ENCODE measurements at regions not wholly inside any gene's neighbourhood (a gene's known extent, or its start where the extent isn't known, plus 50 kb on each side); places are given as distances from the start of the nearest gene placed in this dataset.

GRCh38 chr18:61157451-61157850, 175.8 kb upstream of the CDH20 start:
- no peaks in the 10 kb centered on the region for H3K36me3 Mint-ChIP-seq (ENCODE audit: low read depth, unreplicated experiment)

DNA sequence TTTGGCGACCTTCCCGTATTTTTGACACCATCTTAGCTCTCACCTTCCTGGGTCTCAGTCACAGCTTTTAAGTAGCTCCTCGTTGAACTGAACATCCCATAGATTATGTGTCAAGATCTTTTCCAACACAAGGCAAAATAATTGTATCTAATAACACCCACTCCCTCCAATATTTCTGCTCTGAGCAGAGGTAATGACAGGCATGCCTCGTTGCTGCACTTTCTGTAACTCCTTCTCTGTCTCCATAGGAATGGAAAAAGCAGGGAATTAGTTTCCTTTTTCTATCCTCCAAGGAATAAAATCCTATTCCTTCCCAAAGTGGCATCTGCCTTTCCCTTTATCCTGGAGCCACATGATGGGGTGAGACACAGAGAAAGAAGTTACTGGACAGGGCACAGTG, 174.0 kb upstream of the CDH20 start:
- Mint-ChIP-seq H3K9me3 (ENCODE audit: unreplicated experiment) (no peaks in the 10 kb centered on the region), H3K27ac (ENCODE audit: unreplicated experiment) (no peak overlapping the region), H3K4me3 (ENCODE audit: unreplicated experiment) (no peak overlapping the region), H3K36me3 (ENCODE audit: low read depth, unreplicated experiment) (no peaks in the 10 kb centered on the region), H3K27me3 (ENCODE audit: unreplicated experiment) (peaks cover 1% of the 10 kb centered on the region), H3K4me1 (ENCODE audit: unreplicated experiment) (peaks cover 35% of the 10 kb centered on the region)
- TF ChIP-seq CTCF (IDR thresholded peaks at IDR 0.05; ENCODE audit: unreplicated experiment), result no peak
- DNase-seq (ENCODE audit: low spot score), result no peak

More at GRCh38 chr18:61157451-61157850, 175.8 kb upstream of the CDH20 start:
- no peak overlapping the region for H3K4me3 Mint-ChIP-seq (ENCODE audit: unreplicated experiment)
- DNase-seq (ENCODE audit: low spot score), result no peak
- no peaks in the 10 kb centered on the region for H3K9me3 Mint-ChIP-seq (ENCODE audit: unreplicated experiment)
- H3K27me3 Mint-ChIP-seq (ENCODE audit: unreplicated experiment), result peaks cover 2% of the 10 kb centered on the region
- H3K27ac Mint-ChIP-seq (ENCODE audit: unreplicated experiment), result no peak overlapping the region
- no peak for TF ChIP-seq CTCF (IDR thresholded peaks at IDR 0.05; ENCODE audit: unreplicated experiment)
- H3K4me1 Mint-ChIP-seq (ENCODE audit: unreplicated experiment), result peaks cover 25% of the 10 kb centered on the region

- DNase-seq (ENCODE audit: low spot score), result no peak
- Mint-ChIP-seq H3K4me1 (ENCODE audit: unreplicated experiment) (peaks cover 11% of the 10 kb centered on the region), H3K4me3 (ENCODE audit: unreplicated experiment) (no peak overlapping the region), H3K36me3 (ENCODE audit: low read depth, unreplicated experiment) (no peaks in the 10 kb centered on the region), H3K27ac (ENCODE audit: unreplicated experiment) (no peak overlapping the region), H3K9me3 (ENCODE audit: unreplicated experiment) (no peaks in the 10 kb centered on the region), H3K27me3 (ENCODE audit: unreplicated experiment) (no peaks in the 10 kb centered on the region)
- no peak for TF ChIP-seq CTCF (IDR thresholded peaks at IDR 0.05; ENCODE audit: unreplicated experiment)
These were observed 168.9 kb upstream of the CDH20 start for GRCh38 chr18:61164321-61164720.

DNA sequence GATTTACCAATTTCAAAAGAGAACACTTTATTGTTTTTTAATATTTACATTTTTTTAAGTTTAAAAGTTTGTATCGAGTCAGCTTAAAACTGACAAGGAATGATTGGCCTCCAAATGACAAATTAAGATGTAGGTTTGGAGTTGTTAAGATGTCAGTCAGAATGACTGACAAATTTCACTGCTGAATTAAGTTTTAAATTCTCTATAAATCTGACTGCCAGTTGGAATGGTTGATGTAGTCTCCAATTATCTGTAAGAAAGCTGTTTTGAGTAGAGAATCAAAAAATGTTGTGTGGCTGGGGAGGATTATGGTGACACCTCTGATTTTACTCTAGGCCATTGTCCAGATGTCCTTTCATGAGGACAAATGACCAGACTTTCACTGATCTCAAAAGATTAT, 165.3 kb upstream of the CDH20 start:
- Mint-ChIP-seq H3K27ac (ENCODE audit: unreplicated experiment) (no peak overlapping the region), H3K27me3 (ENCODE audit: unreplicated experiment) (no peaks in the 10 kb centered on the region), H3K36me3 (ENCODE audit: low read depth, unreplicated experiment) (no peaks in the 10 kb centered on the region), H3K4me3 (ENCODE audit: unreplicated experiment) (no peak overlapping the region), H3K9me3 (ENCODE audit: unreplicated experiment) (no peaks in the 10 kb centered on the region), H3K4me1 (ENCODE audit: unreplicated experiment) (peaks cover 5% of the 10 kb centered on the region)
- no peak for TF ChIP-seq CTCF (IDR thresholded peaks at IDR 0.05; ENCODE audit: unreplicated experiment)
- no peak for DNase-seq (ENCODE audit: low spot score)

GRCh38 chr18:61169386-61169785, 163.8 kb upstream of the CDH20 start:
- no peaks in the 10 kb centered on the region for H3K9me3 Mint-ChIP-seq (ENCODE audit: unreplicated experiment)
- no peaks in the 10 kb centered on the region for H3K27me3 Mint-ChIP-seq (ENCODE audit: unreplicated experiment)
- no peaks in the 10 kb centered on the region for H3K36me3 Mint-ChIP-seq (ENCODE audit: low read depth, unreplicated experiment)
- TF ChIP-seq CTCF (IDR thresholded peaks at IDR 0.05; ENCODE audit: unreplicated experiment), result no peak
- H3K4me1 Mint-ChIP-seq (ENCODE audit: unreplicated experiment), result peaks cover 2% of the 10 kb centered on the region
- no peak overlapping the region for H3K4me3 Mint-ChIP-seq (ENCODE audit: unreplicated experiment)
- H3K27ac Mint-ChIP-seq (ENCODE audit: unreplicated experiment), result no peak overlapping the region
- DNase-seq (ENCODE audit: low spot score), result no peak

Data from endothelial cell (in vitro differentiated cells).